AG09319 (cell line): ENCODE measurements at regions not wholly inside any gene's neighbourhood (a gene's known extent, or its start where the extent isn't known, plus 50 kb on each side); places are given as distances from the start of the nearest gene placed in this dataset.

ENCODE experiments used
- DNase-seq: peaks from one replicate; pipeline ENCODE4 v3.0.0-alpha.2; 2010; ENCODE audit warnings: low read depth; ENCODE audit errors: extremely low read depth
- CTCF ChIP-seq: IDR thresholded peaks from 2 replicates; pipeline ENCODE4 v1.5.1; 2011; ENCODE audit warnings: low read depth, mild to moderate bottlenecking, inconsistent platforms, low read length, moderate library complexity

GRCh38 chr14:84760489-84761126 lies 769.3 kb upstream of the FLRT2 start:
- no peak for DNase-seq
- TF ChIP-seq CTCF = no peak

GRCh38 chr14:84767434-84767833 lies 762.5 kb upstream of the FLRT2 start:
- no peak for DNase-seq
- TF ChIP-seq CTCF = no peak

- no peak for DNase-seq
- TF ChIP-seq CTCF = no peak
Observed at GRCh38 chr14:84770030-84770429, 759.9 kb upstream of the FLRT2 start.

GRCh38 chr14:84777356-84777755 lies 752.6 kb upstream of the FLRT2 start:
- DNase-seq = no peak
- TF ChIP-seq CTCF = no peak

- DNase-seq = no peak
- no peak for TF ChIP-seq CTCF
Observed at GRCh38 chr14:84782902-84783301, 747.0 kb upstream of the FLRT2 start.

- no peak for DNase-seq
- no peak for TF ChIP-seq CTCF
Observed at GRCh38 chr14:84783511-84783910, 746.4 kb upstream of the FLRT2 start.

- TF ChIP-seq CTCF = no peak
Observed at GRCh38 chr14:84785996-84786395, 743.9 kb upstream of the FLRT2 start.

More at GRCh38 chr14:84785996-84786395, 743.9 kb upstream of the FLRT2 start:
- DNase-seq = no peak
